Stimulated activated naive CD8-positive, alpha-beta T cell treated with anti-CD3 and anti-CD28 coated beads, Interleukin-15, Interleukin-2, amounts not matched to agents 100 ng/mL and 50 ng/mL, for 24 hours (primary cell): ENCODE measurements at regions not wholly inside any gene's neighbourhood (a gene's known extent, or its start where the extent isn't known, plus 50 kb on each side); places are given as distances from the start of the nearest gene placed in this dataset.

Experiments used
- H3K27ac Mint-ChIP-seq: one replicate; pipeline ENCODE4 v1.8.0; 2021; ENCODE audit warnings: mild to moderate bottlenecking, mixed read lengths
- H3K27me3 Mint-ChIP-seq: one replicate; pipeline ENCODE4 v1.8.0; 2021; ENCODE audit warnings: mixed read lengths
- H3K36me3 Mint-ChIP-seq: one replicate; pipeline ENCODE4 v1.8.0; 2021; ENCODE audit warnings: low read depth, mixed read lengths
- H3K4me1 Mint-ChIP-seq: one replicate; pipeline ENCODE4 v1.8.0; 2021; ENCODE audit warnings: low read depth, mixed read lengths
- H3K4me3 Mint-ChIP-seq: one replicate; pipeline ENCODE4 v1.8.0; 2021; ENCODE audit warnings: mild to moderate bottlenecking, mixed read lengths
- H3K9me3 Mint-ChIP-seq: one replicate; pipeline ENCODE4 v1.8.0; 2021; ENCODE audit warnings: mixed read lengths

DNA sequence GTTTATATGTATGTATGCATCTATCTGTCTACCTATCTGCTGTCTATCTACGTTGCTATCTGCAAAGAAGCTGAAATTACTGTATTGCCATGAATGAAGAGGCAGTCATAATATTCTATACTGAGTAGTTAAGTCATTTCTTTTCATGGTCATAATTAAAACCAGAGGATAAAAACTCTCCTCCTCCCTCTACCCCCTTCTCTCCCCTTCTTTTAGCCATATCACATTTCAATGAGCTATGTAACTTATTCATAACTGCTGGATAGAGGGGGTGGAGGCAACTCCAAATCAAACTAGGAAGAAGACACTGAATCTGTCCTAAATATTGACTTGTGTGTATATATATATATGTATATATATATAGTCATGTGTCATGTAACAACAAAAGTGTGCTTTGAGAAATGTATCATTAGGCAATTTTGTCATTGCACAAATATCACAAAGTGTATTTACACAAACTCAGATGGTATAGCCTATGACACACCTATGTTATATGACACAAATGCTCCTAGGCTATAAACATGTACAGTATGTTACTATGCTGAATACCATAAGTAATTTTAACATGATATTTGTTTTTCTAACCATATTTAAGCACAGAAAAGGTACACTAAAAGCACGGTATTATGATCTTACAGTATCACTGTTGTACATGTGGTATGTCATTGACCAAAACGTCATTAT lies 229.7 kb upstream of the KCNMB2 start:
- H3K4me3 Mint-ChIP-seq: no peak overlapping the region

DNA sequence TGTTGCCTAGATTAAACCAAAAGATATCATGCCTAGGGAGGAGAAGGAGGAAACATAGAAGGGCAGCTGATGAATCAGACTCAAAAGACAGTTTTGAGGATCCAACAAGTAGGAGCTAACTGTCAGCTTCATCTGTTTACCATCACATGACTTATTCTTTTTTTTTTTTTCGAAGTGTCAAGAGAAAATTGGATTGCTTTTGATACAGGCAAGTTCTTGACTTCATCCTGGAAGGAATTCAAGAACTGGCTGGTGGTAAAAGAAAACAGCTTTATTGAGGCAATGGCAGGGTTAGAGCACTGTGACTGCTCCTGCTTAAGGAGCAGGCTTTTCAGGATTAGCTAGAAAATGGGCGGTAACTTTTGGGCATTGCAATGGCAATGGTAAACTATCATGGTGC lies 227.5 kb upstream of the KCNMB2 start:
- no peaks in the 10 kb centered on the region for H3K9me3 Mint-ChIP-seq
- H3K27me3 Mint-ChIP-seq: no peaks in the 10 kb centered on the region
- no peaks in the 10 kb centered on the region for H3K4me1 Mint-ChIP-seq
- no peaks in the 10 kb centered on the region for H3K36me3 Mint-ChIP-seq
- no peak overlapping the region for H3K4me3 Mint-ChIP-seq
- H3K27ac Mint-ChIP-seq: no peak overlapping the region

More for the DNA sequence above, 229.7 kb upstream of the KCNMB2 start:
- Mint-ChIP-seq H3K9me3 (no peaks in the 10 kb centered on the region), H3K4me1 (no peaks in the 10 kb centered on the region), H3K36me3 (no peaks in the 10 kb centered on the region), H3K27ac (no peak overlapping the region), H3K27me3 (no peaks in the 10 kb centered on the region)

DNA sequence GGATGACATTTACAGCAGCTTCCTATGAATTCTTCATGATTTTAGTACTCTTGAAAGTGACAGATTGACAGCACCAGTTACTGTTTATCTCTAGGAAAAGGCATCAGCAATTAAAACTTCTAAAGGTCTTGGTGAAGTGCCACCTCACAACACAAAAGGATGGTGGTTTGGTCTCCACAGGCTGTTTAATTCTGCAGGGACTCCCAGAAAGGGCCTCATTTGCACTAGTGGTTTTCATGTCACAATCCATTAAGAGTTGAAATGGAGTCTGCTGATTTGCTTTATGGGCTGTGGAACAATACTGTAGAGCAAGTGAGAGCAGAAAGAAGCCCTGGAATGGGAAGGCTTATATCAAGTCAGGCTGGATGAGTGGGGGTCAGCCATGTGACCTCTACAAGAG lies 225.3 kb upstream of the KCNMB2 start:
- Mint-ChIP-seq H3K4me1 (no peaks in the 10 kb centered on the region), H3K27me3 (no peaks in the 10 kb centered on the region), H3K9me3 (no peaks in the 10 kb centered on the region), H3K36me3 (no peaks in the 10 kb centered on the region), H3K4me3 (no peak overlapping the region), H3K27ac (no peak overlapping the region)

DNA sequence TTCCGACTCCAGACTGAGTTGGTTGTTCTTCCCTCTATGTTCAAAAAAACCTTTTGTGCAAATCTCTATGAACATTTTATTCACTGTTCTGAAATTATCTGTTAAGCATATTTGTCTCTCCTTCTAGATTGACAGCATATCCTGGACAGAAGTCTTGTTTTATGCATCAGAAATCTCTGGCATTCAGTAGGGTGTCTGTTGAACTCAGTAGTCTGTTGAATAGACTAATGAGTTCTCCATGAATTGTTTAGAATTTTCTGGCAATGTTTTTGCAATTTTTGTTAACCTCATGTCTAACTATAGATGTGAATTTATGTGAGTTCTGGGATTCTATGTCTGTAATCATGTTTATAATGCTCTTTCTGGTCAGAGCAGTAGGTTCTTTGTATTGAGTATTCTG lies 222.5 kb upstream of the KCNMB2 start:
- no peak overlapping the region for H3K4me3 Mint-ChIP-seq
- no peak overlapping the region for H3K27ac Mint-ChIP-seq
- no peaks in the 10 kb centered on the region for H3K27me3 Mint-ChIP-seq
- no peaks in the 10 kb centered on the region for H3K4me1 Mint-ChIP-seq
- no peaks in the 10 kb centered on the region for H3K9me3 Mint-ChIP-seq
- no peaks in the 10 kb centered on the region for H3K36me3 Mint-ChIP-seq

DNA sequence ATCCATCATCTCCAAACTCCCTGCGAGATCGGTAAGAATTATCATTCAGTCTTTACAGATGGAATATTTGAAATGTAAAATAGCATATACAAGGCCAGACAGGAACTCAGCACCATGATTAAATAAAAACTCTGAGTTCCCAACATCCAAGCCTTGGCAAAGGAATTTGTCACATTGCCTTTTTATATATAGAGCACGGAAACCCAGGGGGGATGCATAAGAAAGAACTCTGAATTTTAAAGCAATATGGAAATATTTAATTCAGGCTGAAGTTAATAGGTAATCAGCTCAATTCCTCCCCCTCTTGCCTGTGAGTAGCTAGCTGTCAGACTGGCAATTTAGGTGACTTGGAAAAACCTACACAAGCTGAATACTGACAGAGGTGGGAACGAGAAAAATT lies 217.9 kb upstream of the KCNMB2 start:
- no peaks in the 10 kb centered on the region for H3K27me3 Mint-ChIP-seq

DNA sequence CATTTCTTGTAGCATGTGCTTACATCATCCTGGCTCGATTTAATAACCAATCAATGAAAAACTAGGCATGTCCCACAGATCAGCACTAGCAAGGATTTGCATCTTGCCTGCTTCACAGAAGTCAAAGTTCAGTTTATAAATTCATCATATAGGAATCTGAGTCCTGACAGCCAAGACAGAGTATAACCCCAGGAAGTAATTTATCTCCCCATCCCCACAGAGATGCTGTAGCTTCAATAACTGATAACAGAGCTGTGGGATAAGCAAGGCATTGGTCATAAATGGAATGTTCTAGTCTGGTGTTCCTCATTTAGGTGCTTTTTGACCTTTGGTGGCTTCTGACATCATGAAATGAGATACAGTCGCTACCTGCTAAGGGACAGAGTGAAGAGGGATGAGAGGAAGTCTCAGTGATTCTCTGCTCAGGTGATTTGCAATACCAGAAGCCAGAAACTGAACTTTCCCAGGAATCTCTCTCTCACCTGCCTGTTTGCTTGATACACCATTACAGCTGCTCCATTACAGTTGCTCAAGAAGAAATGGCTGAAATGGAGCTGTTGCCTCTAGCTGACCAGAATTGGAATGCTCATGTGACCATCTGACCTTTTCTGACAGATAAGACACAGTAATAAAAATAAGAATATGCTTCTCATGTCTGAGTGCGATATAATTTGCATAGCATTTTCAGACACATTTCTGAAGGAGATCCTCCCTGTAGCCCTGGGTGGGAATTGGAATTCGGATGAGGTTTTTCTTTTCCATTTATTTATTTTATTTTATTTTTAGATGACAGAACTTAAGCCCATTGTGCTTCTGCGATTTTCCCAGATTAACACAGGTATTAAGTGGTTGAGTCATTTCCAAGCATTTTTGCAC lies 217.1 kb upstream of the KCNMB2 start:
- H3K4me3 Mint-ChIP-seq: no peak overlapping the region
- no peak overlapping the region for H3K27ac Mint-ChIP-seq
- H3K9me3 Mint-ChIP-seq: no peaks in the 10 kb centered on the region
- H3K4me1 Mint-ChIP-seq: no peaks in the 10 kb centered on the region
- no peaks in the 10 kb centered on the region for H3K36me3 Mint-ChIP-seq
- H3K27me3 Mint-ChIP-seq: no peaks in the 10 kb centered on the region

More for the DNA sequence above, 217.9 kb upstream of the KCNMB2 start:
- Mint-ChIP-seq H3K4me3 (no peak overlapping the region), H3K9me3 (no peaks in the 10 kb centered on the region), H3K4me1 (no peaks in the 10 kb centered on the region), H3K36me3 (no peaks in the 10 kb centered on the region), H3K27ac (no peak overlapping the region)

DNA sequence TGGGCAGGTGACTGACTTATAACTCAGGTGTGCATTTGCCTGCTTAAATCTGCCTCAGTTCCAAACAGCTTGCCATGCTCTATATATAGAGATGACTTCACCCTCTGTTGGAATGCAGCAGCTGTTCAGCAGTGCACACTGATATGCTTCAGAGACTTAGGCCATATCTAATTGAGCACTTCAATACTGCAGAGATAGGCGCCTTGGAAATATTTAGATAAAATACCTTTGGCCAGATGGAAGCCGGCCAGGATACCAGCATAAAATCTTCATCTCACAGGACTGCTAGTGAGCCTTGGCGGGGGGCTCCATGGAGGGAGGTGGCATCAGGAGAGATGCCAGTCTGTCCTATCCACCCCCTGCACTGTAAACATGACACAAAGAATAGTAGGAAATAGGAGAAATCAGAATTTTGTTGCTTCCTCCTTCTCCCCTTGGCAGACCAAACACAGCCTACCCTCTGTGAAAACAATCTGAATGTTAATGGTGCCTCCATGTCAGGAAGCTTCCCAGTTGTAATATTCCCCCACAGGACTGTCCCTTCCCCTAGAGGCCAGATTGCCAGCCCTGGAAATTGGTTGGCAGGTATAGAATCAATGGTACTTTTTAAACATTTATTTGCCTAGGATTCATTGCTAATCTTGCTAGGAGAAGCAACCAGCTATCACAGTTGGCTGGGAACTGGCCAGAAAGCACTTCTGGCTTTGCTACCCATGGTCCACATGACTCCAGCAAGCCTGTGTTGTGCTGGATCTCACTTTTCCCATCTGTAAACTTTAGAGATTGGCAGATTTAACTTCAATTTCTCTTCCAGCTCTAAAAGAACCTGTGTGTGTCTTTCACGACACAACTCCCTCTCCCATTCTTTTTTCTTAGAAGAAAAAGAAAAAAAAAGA lies 215.5 kb upstream of the KCNMB2 start:
- no peaks in the 10 kb centered on the region for H3K4me1 Mint-ChIP-seq
- no peaks in the 10 kb centered on the region for H3K36me3 Mint-ChIP-seq
- no peak overlapping the region for H3K27ac Mint-ChIP-seq
- no peak overlapping the region for H3K4me3 Mint-ChIP-seq
- H3K9me3 Mint-ChIP-seq: no peaks in the 10 kb centered on the region
- H3K27me3 Mint-ChIP-seq: no peaks in the 10 kb centered on the region

DNA sequence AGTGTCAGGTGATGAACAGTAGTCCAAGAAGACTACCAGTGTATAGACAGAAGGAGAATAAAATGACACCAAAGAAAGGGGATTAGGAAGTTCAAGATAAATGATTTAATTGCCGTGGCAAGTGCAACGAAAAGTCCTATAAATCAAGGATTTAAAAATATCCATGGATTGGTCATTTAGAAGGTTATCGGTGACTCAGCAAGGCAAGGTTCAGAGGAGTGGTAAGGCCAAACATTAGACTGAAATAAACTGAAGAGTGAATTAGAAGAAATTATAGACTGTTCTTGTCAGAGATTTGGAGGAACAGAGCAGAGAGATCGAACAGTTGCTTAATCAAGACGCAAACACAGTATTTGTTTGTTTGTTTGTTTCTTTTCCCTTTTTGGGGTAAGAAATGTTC lies 211.9 kb upstream of the KCNMB2 start:
- Mint-ChIP-seq H3K4me1 (no peaks in the 10 kb centered on the region), H3K27me3 (no peaks in the 10 kb centered on the region), H3K9me3 (no peaks in the 10 kb centered on the region), H3K27ac (no peak overlapping the region), H3K36me3 (no peaks in the 10 kb centered on the region), H3K4me3 (no peak overlapping the region)

DNA sequence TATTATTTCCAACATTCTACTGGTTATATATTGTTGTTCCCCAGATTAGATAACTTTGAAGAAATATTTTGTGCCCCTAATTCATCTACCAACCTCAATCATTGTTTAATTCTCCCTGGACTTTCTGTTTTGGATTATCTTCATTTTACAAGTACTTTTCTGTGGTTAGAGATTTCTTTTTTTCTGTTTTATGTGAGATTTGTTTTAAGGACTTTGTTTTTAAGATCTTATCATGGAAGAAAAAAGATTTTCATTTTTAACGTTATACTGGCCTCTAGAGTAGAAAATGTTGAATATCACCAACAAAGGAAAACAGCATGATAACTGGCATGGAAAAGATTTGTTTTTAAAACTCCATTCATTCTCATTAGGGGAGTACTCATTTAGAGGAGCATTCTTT lies 210.9 kb upstream of the KCNMB2 start:
- Mint-ChIP-seq H3K36me3 (no peaks in the 10 kb centered on the region), H3K4me3 (no peak overlapping the region), H3K27me3 (no peaks in the 10 kb centered on the region), H3K4me1 (no peaks in the 10 kb centered on the region), H3K9me3 (no peaks in the 10 kb centered on the region), H3K27ac (no peak overlapping the region)

DNA sequence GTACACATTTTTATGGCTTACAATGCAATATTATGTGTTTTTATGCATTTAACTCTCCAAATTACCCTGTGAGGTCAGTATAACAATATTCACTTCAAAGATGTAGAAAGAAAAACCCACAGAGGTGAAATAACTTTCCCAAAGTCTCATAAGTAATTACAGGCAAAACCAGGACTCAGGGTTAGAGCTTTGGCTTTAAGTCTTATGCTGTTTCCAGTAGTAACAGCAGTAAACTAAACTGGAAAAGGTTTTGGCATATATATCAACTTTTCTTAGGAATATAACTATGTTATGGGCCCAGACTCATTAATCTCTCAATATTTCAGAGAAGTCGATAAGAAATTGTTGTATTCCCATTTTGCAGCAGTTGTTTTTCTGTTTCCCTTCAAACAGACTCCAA lies 206.3 kb upstream of the KCNMB2 start:
- H3K36me3 Mint-ChIP-seq: no peaks in the 10 kb centered on the region
- H3K4me3 Mint-ChIP-seq: no peak overlapping the region
- no peak overlapping the region for H3K27ac Mint-ChIP-seq
- no peaks in the 10 kb centered on the region for H3K27me3 Mint-ChIP-seq
- no peaks in the 10 kb centered on the region for H3K9me3 Mint-ChIP-seq
- H3K4me1 Mint-ChIP-seq: no peaks in the 10 kb centered on the region

DNA sequence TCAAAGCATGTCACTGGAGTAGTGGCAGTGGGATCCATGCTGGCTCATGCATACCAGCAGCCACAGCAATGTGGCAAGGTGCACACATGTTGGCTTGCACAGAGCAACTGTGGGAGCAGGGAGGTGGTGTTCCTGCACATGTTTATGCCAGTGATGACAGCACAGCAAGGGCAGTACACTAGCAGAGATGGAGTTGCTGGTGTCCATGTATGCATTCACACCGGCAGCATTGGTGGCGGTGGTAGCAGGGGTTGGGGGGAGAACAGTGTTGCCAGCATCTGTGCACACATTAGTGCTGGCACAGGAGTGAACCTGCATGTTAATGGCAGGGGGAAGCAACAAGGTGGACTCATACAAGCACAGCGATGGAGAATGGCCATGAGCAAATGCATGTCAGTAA lies 202.0 kb upstream of the KCNMB2 start:
- Mint-ChIP-seq H3K27me3 (no peaks in the 10 kb centered on the region), H3K4me3 (no peak overlapping the region), H3K36me3 (no peaks in the 10 kb centered on the region), H3K4me1 (no peaks in the 10 kb centered on the region), H3K9me3 (no peaks in the 10 kb centered on the region), H3K27ac (no peak overlapping the region)

DNA sequence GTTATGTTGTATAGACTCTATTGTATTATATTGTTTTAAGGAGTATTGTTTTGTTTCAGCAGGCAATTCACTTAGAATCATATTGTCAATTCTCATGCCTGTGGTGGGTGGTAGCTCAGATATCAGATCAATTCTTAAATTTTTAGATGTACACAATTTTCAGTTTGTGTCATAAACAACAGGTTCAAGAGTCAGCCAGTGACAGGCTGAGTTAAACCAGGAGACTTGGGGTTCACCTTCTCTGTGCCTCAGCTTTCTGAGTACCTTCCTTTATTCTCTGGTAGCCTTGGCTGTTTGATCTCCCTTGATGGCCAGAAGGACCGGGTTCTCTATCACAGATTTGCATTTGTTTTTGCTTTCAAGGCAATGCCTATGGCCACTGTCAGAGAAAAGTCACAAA lies 199.9 kb upstream of the KCNMB2 start:
- Mint-ChIP-seq H3K36me3 (no peaks in the 10 kb centered on the region), H3K9me3 (no peaks in the 10 kb centered on the region), H3K27me3 (no peaks in the 10 kb centered on the region), H3K4me1 (no peaks in the 10 kb centered on the region), H3K4me3 (no peak overlapping the region), H3K27ac (no peak overlapping the region)

DNA sequence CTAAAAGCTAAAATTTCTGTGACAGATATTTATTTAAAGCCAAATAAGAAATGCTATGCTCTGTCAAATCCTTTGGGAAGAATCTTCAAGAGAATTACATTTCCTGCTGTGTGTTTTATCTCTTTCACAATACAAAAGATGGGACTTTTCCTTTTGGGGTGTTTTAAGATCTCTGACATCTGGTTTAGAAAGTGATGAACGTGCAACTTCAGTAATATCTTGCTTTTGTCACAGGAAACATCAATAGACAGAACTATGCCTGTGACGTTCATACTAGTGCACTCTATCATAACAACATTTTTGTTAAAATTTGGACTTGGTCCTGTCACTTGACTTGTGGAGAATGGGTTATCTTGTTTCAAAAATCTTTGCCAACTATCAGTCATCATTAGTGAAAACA lies 195.7 kb upstream of the KCNMB2 start:
- H3K36me3 Mint-ChIP-seq: no peaks in the 10 kb centered on the region
- H3K27ac Mint-ChIP-seq: no peak overlapping the region
- no peak overlapping the region for H3K4me3 Mint-ChIP-seq
- H3K27me3 Mint-ChIP-seq: peaks cover 4% of the 10 kb centered on the region
- no peaks in the 10 kb centered on the region for H3K9me3 Mint-ChIP-seq
- no peaks in the 10 kb centered on the region for H3K4me1 Mint-ChIP-seq

DNA sequence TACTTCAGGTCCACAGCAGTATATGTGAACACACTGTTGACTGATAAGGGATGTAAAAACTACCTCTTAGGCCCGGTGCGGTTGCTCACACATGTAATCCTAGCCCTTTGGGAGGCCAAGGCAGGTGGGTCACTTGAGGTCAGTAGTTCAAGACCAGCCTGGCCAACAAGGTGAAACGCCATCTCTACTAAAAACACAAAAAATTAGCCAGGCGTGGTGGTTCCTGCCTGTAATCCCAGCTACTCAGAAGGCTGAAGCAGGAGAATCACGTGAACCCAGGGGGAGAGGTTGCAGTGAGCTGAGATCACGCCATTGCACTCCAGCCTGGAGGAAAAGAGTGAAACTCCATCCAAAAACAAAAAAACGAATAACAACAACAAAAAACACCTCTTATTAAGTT lies 194.6 kb upstream of the KCNMB2 start:
- Mint-ChIP-seq H3K4me1 (no peaks in the 10 kb centered on the region), H3K27me3 (peaks cover 4% of the 10 kb centered on the region), H3K27ac (no peak overlapping the region), H3K9me3 (no peaks in the 10 kb centered on the region), H3K4me3 (no peak overlapping the region), H3K36me3 (no peaks in the 10 kb centered on the region)

DNA sequence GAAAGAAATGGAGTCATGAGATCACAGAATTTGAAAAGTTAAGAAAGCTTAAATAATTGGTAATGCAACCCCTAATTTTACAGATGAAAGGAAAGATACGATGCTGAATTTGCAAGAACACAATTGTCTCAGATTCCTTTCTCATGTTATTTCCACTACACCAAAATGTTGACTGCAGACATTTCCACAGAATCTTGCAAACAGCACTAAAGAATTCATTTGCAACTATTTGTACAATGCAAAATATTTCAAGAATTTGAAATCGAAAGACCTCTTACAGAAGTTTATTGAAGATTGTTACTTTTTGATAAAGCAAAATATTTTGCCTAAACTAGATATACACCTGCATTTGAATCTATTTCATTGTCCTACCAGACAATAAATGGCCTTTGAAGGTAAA lies 194.1 kb upstream of the KCNMB2 start:
- no peaks in the 10 kb centered on the region for H3K4me1 Mint-ChIP-seq
- no peaks in the 10 kb centered on the region for H3K36me3 Mint-ChIP-seq
- H3K27ac Mint-ChIP-seq: no peak overlapping the region
- peaks cover 4% of the 10 kb centered on the region for H3K27me3 Mint-ChIP-seq
- H3K9me3 Mint-ChIP-seq: no peaks in the 10 kb centered on the region
- no peak overlapping the region for H3K4me3 Mint-ChIP-seq
